Omental fat pad (tissue), 3 donors: ENCODE measurements at regions not wholly inside any gene's neighbourhood (a gene's known extent, or its start where the extent isn't known, plus 50 kb on each side); places are given as distances from the start of the nearest gene placed in this dataset.
"Not testable (repeated sequence)": the region's sequence is repeated elsewhere in the genome, so short reads cannot be mapped to it uniquely, and the experiment has no call there.

Experiments used
- ATAC-seq: fragments of 150-250 bp; one replicate; pipeline ENCODE4 v1.9.1; 2016; ENCODE audit warnings: mild to moderate bottlenecking, moderate library complexity; ENCODE audit not compliant: low FRiP score
- DNase-seq: peaks from one replicate; pipeline ENCODE4 v3.0.0-alpha.2; 2019; ENCODE audit warnings: low spot score
- CTCF ChIP-seq, 3 donors: fragments of 450-650 bp; IDR thresholded peaks; one replicate each; pipeline ENCODE4 v1.5.1; 2016 to 2017; ENCODE audit warnings: antibody characterized with exemption in 3 of 3, mild to moderate bottlenecking in 3 of 3, moderate library complexity in 2 of 3

GRCh38 chr1:173307845-173308244 lies 100.7 kb upstream of the TNFSF4 start:
- DNase-seq (no peak), ATAC-seq (no peak)
- TF ChIP-seq CTCF (IDR thresholded peaks at IDR 0.05) = no peak

GRCh38 chr1:173314656-173315055 lies 107.5 kb upstream of the TNFSF4 start:
- no peak for ATAC-seq
- no peak for DNase-seq
- no peak for TF ChIP-seq CTCF (IDR thresholded peaks at IDR 0.05)

- TF ChIP-seq CTCF (IDR thresholded peaks at IDR 0.05) = no peak
- DNase-seq (no peak), ATAC-seq (no peak)
These were observed 108.2 kb upstream of the TNFSF4 start for GRCh38 chr1:173315296-173315695.

- TF ChIP-seq CTCF (IDR thresholded peaks at IDR 0.05) = no peak
- DNase-seq (no peak), ATAC-seq (no peak)
These were observed 111.7 kb upstream of the TNFSF4 start for GRCh38 chr1:173318788-173319187.

- DNase-seq, ATAC-seq: not testable (repeated sequence)
These were observed 117.2 kb upstream of the TNFSF4 start for GRCh38 chr1:173324352-173324751.

- not testable (repeated sequence) for DNase-seq, ATAC-seq
These were observed 120.9 kb upstream of the TNFSF4 start for GRCh38 chr1:173327987-173328386.

GRCh38 chr1:173328961-173329360 lies 121.8 kb upstream of the TNFSF4 start:
- ATAC-seq = no peak
- DNase-seq = no peak
- no peak for TF ChIP-seq CTCF (IDR thresholded peaks at IDR 0.05)

- DNase-seq (no peak), ATAC-seq (no peak)
These were observed 122.6 kb upstream of the TNFSF4 start for GRCh38 chr1:173329726-173330125.

More at GRCh38 chr1:173329726-173330125, 122.6 kb upstream of the TNFSF4 start:
- no peak for TF ChIP-seq CTCF (IDR thresholded peaks at IDR 0.05)
